PFSK-1 (cell line): ENCODE measurements at regions not wholly inside any gene's neighbourhood (a gene's known extent, or its start where the extent isn't known, plus 50 kb on each side); places are given as distances from the start of the nearest gene placed in this dataset.

ENCODE experiments used
- FOXP2 ChIP-seq: optimal IDR thresholded peaks from 2 replicates; pipeline ENCODE3; 2011; ENCODE audit warnings: borderline replicate concordance, control low read depth, inconsistent platforms; ENCODE audit not compliant: insufficient read depth; ENCODE audit errors: extremely low read length, extremely low read depth
- POLR2AphosphoS5 ChIP-seq: IDR thresholded peaks from 2 replicates; pipeline ENCODE4 v1.6.1; 2012; ENCODE audit warnings: low read depth, mild to moderate bottlenecking, control low read depth, low read length, moderate library complexity
- REST ChIP-seq, 2 experiments: IDR thresholded peaks; 2 replicates each; pipeline versions ENCODE4 v1.6.1 to v1.8.0; 2011 to 2012; ENCODE audit warnings: low read depth in 2 of 2, low read length in 2 of 2, control low read depth in 1 of 2, inconsistent platforms in 1 of 2, mild to moderate bottlenecking in 1 of 2, moderate library complexity in 1 of 2; ENCODE audit not compliant: insufficient read depth in 1 of 2
- SIN3A ChIP-seq: IDR thresholded peaks from 2 replicates; pipeline ENCODE4 v1.6.1; 2012; ENCODE audit warnings: mild to moderate bottlenecking, low read length, moderate library complexity, borderline replicate concordance; ENCODE audit not compliant: insufficient read depth
- TAF1 ChIP-seq: IDR thresholded peaks from 2 replicates; pipeline ENCODE4 v1.6.1; 2012; ENCODE audit warnings: low read length, control low read depth, borderline replicate concordance; ENCODE audit not compliant: insufficient read depth

- TF ChIP-seq TAF1 (no peak), REST (IDR thresholded peaks at IDR 0.05; ENCODE audit: insufficient read depth in 1 of 2, low read depth in 2 of 2, low read length in 2 of 2) (no peak), FOXP2 (no peak), POLR2AphosphoS5 (no peak), SIN3A (no peak)
Observed at GRCh38 chr19:28687296-28687695, 525.7 kb downstream of the UQCRFS1 start.
